ENCODE measurements at regions not wholly inside any gene's neighbourhood (a gene's known extent, or its start where the extent isn't known, plus 50 kb on each side); places are given as distances from the start of the nearest gene placed in this dataset.

GRCh38 chr5:12245429-12245828, 341.2 kb upstream of the CTNND2 start:
- no peak for TF ChIP-seq EZH2phosphoT487 (IDR thresholded peaks at IDR 0.05; ENCODE audit: borderline replicate concordance, low read depth, low read length)
- no peak for TF ChIP-seq CTCF (conservative IDR thresholded peaks at IDR 0.05; ENCODE audit: low read length)
- Histone ChIP-seq H3K79me2 (ENCODE audit: insufficient read depth, low read depth, low read length) (no peaks in the 10 kb centered on the region), H3K4me2 (ENCODE audit: low read length) (no peak overlapping the region), H3K36me3 (ENCODE audit: insufficient read depth, low read length) (no peaks in the 10 kb centered on the region), H3K9me3 (ENCODE audit: low read length) (no peaks in the 10 kb centered on the region), H3K9me2 (ENCODE audit: insufficient read depth, low read length) (no peaks in the 10 kb centered on the region), H4K20me1 (ENCODE audit: insufficient read depth, low read length) (no peaks in the 10 kb centered on the region), H3K27ac (ENCODE audit: low read depth, low read length, poor library complexity, severe bottlenecking) (no peak overlapping the region), H3K4me1 (ENCODE audit: insufficient read depth, low read length, poor library complexity, severe bottlenecking) (no peaks in the 10 kb centered on the region), H2AFZ (ENCODE audit: low read length) (no peak overlapping the region), H3K4me3 (ENCODE audit: low read depth, low read length, poor library complexity, severe bottlenecking) (no peak overlapping the region)
- POLR2A ChIA-PET: no interaction called here
- CTCF ChIA-PET (ENCODE audit: unreplicated experiment): no interaction called here
- intact Hi-C loops (cut with micrococcal nuclease; ENCODE audit: unreplicated experiment): no loop called here
- DNase-seq (ENCODE audit: low spot score): no peak
- BruUV-seq (replicated peaks): no TSS peak

- Histone ChIP-seq H3K36me3 (ENCODE audit: insufficient read depth, low read length) (no peaks in the 10 kb centered on the region), H2AFZ (ENCODE audit: low read length) (no peak overlapping the region), H3K9me3 (ENCODE audit: low read length) (no peaks in the 10 kb centered on the region), H3K4me1 (ENCODE audit: insufficient read depth, low read length, poor library complexity, severe bottlenecking) (no peaks in the 10 kb centered on the region), H3K27ac (ENCODE audit: low read depth, low read length, poor library complexity, severe bottlenecking) (no peak overlapping the region), H3K4me3 (ENCODE audit: low read depth, low read length, poor library complexity, severe bottlenecking) (no peak overlapping the region), H3K79me2 (ENCODE audit: insufficient read depth, low read depth, low read length) (no peaks in the 10 kb centered on the region), H4K20me1 (ENCODE audit: insufficient read depth, low read length) (no peaks in the 10 kb centered on the region), H3K9me2 (ENCODE audit: insufficient read depth, low read length) (no peaks in the 10 kb centered on the region), H3K4me2 (ENCODE audit: low read length) (no peak overlapping the region)
- TF ChIP-seq EZH2phosphoT487 (IDR thresholded peaks at IDR 0.05; ENCODE audit: borderline replicate concordance, low read depth, low read length) (no peak), CTCF (conservative IDR thresholded peaks at IDR 0.05; ENCODE audit: low read length) (no peak)
- POLR2A ChIA-PET: interaction anchor here (0.6 kb wide), 1 partner anchor 190 kb away, joined by 3 read pairs; no protein-coding TSS in a partner anchor
- intact Hi-C loops (cut with micrococcal nuclease; ENCODE audit: unreplicated experiment): no loop called here
- no peak for DNase-seq (ENCODE audit: low spot score)
- CTCF ChIA-PET (ENCODE audit: unreplicated experiment): no interaction called here
- no TSS peak for BruUV-seq (replicated peaks)
Measured at GRCh38 chr5:12242950-12243888, 339.0 kb upstream of the CTNND2 start.
